WTC11 (cell line): ENCODE measurements at regions not wholly inside any gene's neighbourhood (a gene's known extent, or its start where the extent isn't known, plus 50 kb on each side); places are given as distances from the start of the nearest gene placed in this dataset.
A peak's percentile ranks its signal among the peaks of the same experiment; 100 is the strongest.

Experiments
- ATAC-seq: fragments of 200-7000 bp; cut with Tn5 transposase; 2 replicates; pipeline ENCODE4 v1.10.0; 2021; ENCODE audit warnings: mild to moderate bottlenecking, moderate library complexity
- CTCF ChIA-PET: fragments of 300-600 bp; sonication (Branson Sonifier 250); formaldehyde crosslinking; loops from one replicate; lab custom pipeline; 2021; ENCODE audit warnings: antibody characterized with exemption; lab: Charles Lee
- POLR2A ChIA-PET: fragments of 350-600 bp; sonication (Branson Sonifier 250); formaldehyde crosslinking; loops from one replicate; lab custom pipeline; 2021; ENCODE audit warnings: antibody characterized with exemption; lab: Charles Lee
- DNase-seq: peaks from one replicate; pipeline ENCODE4 v3.0.0; 2021; ENCODE audit warnings: low spot score
- H3K27ac Mint-ChIP-seq: 2 replicates; pipeline ENCODE4 v1.8.0; 2021; ENCODE audit warnings: mixed read lengths
- H3K27me3 Mint-ChIP-seq: 2 replicates; pipeline ENCODE4 v1.8.0; 2021; ENCODE audit warnings: low read depth, mild to moderate bottlenecking, moderate library complexity, mixed read lengths
- H3K36me3 Mint-ChIP-seq: 2 replicates; pipeline ENCODE4 v1.8.0; 2021; ENCODE audit warnings: mixed read lengths
- H3K4me1 Mint-ChIP-seq: 2 replicates; pipeline ENCODE4 v1.8.0; 2022; ENCODE audit warnings: mixed read lengths
- H3K4me3 Mint-ChIP-seq: 2 replicates; pipeline ENCODE4 v1.8.0; 2021; ENCODE audit warnings: mild to moderate bottlenecking, moderate library complexity, mixed read lengths
- H3K9me3 Mint-ChIP-seq: 2 replicates; pipeline ENCODE4 v1.8.0; 2021; ENCODE audit warnings: mixed read lengths
- ATF1 ChIP-seq: sonication (generic); formaldehyde crosslinking; IDR thresholded peaks from 2 replicates; pipeline ENCODE4 v1.8.1; 2023; ENCODE audit warnings: mild to moderate bottlenecking, moderate library complexity, missing genetic modification reagents
- ATF6 ChIP-seq: sonication (generic); formaldehyde crosslinking; IDR thresholded peaks from 2 replicates; pipeline ENCODE4 v1.8.1; 2023; ENCODE audit warnings: mild to moderate bottlenecking, missing genetic modification reagents
- CBFB ChIP-seq: sonication (generic); formaldehyde crosslinking; IDR thresholded peaks from 2 replicates; pipeline ENCODE4 v1.8.1; 2022; ENCODE audit warnings: mild to moderate bottlenecking, low read depth, missing genetic modification reagents
- CREB1 ChIP-seq: sonication (generic); formaldehyde crosslinking; IDR thresholded peaks from 2 replicates; pipeline ENCODE4 v1.8.0; 2023; ENCODE audit warnings: mild to moderate bottlenecking, missing genetic modification reagents
- CREM ChIP-seq: sonication (generic); formaldehyde crosslinking; IDR thresholded peaks from 2 replicates; pipeline ENCODE4 v1.8.1; 2022; ENCODE audit warnings: mild to moderate bottlenecking, missing genetic modification reagents, moderate library complexity
- EMX1 ChIP-seq: fragments of 250-450 bp; sonication (Bioruptor Pico); IDR thresholded peaks from 2 replicates; pipeline ENCODE4 v1.8.0; 2021; ENCODE audit warnings: mild to moderate bottlenecking
- FOXP1 ChIP-seq: sonication (generic); formaldehyde crosslinking; IDR thresholded peaks from 2 replicates; pipeline ENCODE4 v1.8.0; 2022; ENCODE audit warnings: missing genetic modification reagents, mild to moderate bottlenecking, moderate library complexity, borderline replicate concordance
- FOXP4 ChIP-seq: sonication (generic); formaldehyde crosslinking; IDR thresholded peaks from 2 replicates; pipeline ENCODE4 v1.8.0; 2022; ENCODE audit warnings: mild to moderate bottlenecking, missing genetic modification reagents
- GRHL2 ChIP-seq: fragments of 250-450 bp; sonication (Bioruptor Pico); IDR thresholded peaks from 2 replicates; pipeline ENCODE4 v1.8.0; 2022; ENCODE audit warnings: mild to moderate bottlenecking, moderate library complexity; ENCODE audit not compliant: insufficient replicate concordance, severe bottlenecking
- JUN ChIP-seq: sonication (generic); formaldehyde crosslinking; IDR thresholded peaks from 2 replicates; pipeline ENCODE4 v1.8.0; 2023; ENCODE audit warnings: mild to moderate bottlenecking, missing genetic modification reagents
- NFATC4 ChIP-seq: fragments of 250-450 bp; sonication (Bioruptor Pico); IDR thresholded peaks from 2 replicates; pipeline ENCODE4 v1.9.0; 2021; ENCODE audit warnings: mild to moderate bottlenecking
- NR1H2 ChIP-seq: sonication (generic); formaldehyde crosslinking; IDR thresholded peaks from 2 replicates; pipeline ENCODE4 v1.9.0; 2021; ENCODE audit warnings: mild to moderate bottlenecking, moderate library complexity, missing genetic modification reagents
- RORB ChIP-seq: fragments of 250-450 bp; sonication (Bioruptor Pico); IDR thresholded peaks from 2 replicates; pipeline ENCODE4 v1.9.0; 2021; ENCODE audit warnings: mild to moderate bottlenecking
- SOX15 ChIP-seq: fragments of 250-450 bp; sonication (Bioruptor Pico); IDR thresholded peaks from 2 replicates; pipeline ENCODE4 v1.9.0; 2021; ENCODE audit warnings: mild to moderate bottlenecking
- SP1 ChIP-seq: sonication (generic); formaldehyde crosslinking; conservative IDR thresholded peaks from 2 replicates; pipeline ENCODE4 v1.8.1; 2022; ENCODE audit warnings: missing genetic modification reagents
- TP53 ChIP-seq: sonication (generic); formaldehyde crosslinking; IDR thresholded peaks from 2 replicates; pipeline ENCODE4 v1.8.1; 2023; ENCODE audit warnings: mild to moderate bottlenecking, missing genetic modification reagents
- ZBTB21 ChIP-seq: sonication (generic); formaldehyde crosslinking; IDR thresholded peaks from 2 replicates; pipeline ENCODE4 v1.8.1; 2023; ENCODE audit warnings: mild to moderate bottlenecking, missing genetic modification reagents, borderline replicate concordance
- ZMAT4 ChIP-seq: fragments of 250-450 bp; sonication (Bioruptor Pico); IDR thresholded peaks from 2 replicates; pipeline ENCODE4 v1.9.0; 2021; ENCODE audit warnings: mild to moderate bottlenecking
- ZNF121 ChIP-seq: sonication (generic); formaldehyde crosslinking; IDR thresholded peaks from 2 replicates; pipeline ENCODE4 v1.8.0; 2023; ENCODE audit warnings: missing genetic modification reagents
- ZNF263 ChIP-seq: sonication (generic); formaldehyde crosslinking; IDR thresholded peaks from 2 replicates; pipeline ENCODE4 v1.8.1; 2022; ENCODE audit warnings: low read depth, mild to moderate bottlenecking, moderate library complexity, missing genetic modification reagents
- ZNF396 ChIP-seq: fragments of 250-450 bp; sonication (Bioruptor Pico); IDR thresholded peaks from 2 replicates; pipeline ENCODE4 v1.8.0; 2021; ENCODE audit warnings: mild to moderate bottlenecking, moderate library complexity, borderline replicate concordance
- ZNF416 ChIP-seq: fragments of 250-450 bp; sonication (Bioruptor Pico); IDR thresholded peaks from 2 replicates; pipeline ENCODE4 v1.9.0; 2021; ENCODE audit warnings: mild to moderate bottlenecking, inconsistent platforms
- TF ChIP-seq, protein P1 (sequence below): fragments of 250-450 bp; sonication (Bioruptor Pico); IDR thresholded peaks from 2 replicates; pipeline ENCODE4 v1.9.0; 2021; ENCODE audit warnings: mild to moderate bottlenecking
- TF ChIP-seq, protein P2 (sequence below): sonication (generic); formaldehyde crosslinking; IDR thresholded peaks from 2 replicates; pipeline ENCODE4 v1.8.0; 2022; ENCODE audit warnings: mild to moderate bottlenecking, missing genetic modification reagents
- TF ChIP-seq, protein P3 (sequence below): fragments of 250-450 bp; sonication (Bioruptor Pico); IDR thresholded peaks from 2 replicates; pipeline ENCODE4 v2.1.2; 2022; ENCODE audit warnings: mild to moderate bottlenecking, moderate library complexity
- TF ChIP-seq, protein P4 (sequence below): sonication (generic); formaldehyde crosslinking; conservative IDR thresholded peaks from 2 replicates; pipeline ENCODE4 v1.8.1; 2022; ENCODE audit warnings: mild to moderate bottlenecking, missing genetic modification reagents

DNA sequence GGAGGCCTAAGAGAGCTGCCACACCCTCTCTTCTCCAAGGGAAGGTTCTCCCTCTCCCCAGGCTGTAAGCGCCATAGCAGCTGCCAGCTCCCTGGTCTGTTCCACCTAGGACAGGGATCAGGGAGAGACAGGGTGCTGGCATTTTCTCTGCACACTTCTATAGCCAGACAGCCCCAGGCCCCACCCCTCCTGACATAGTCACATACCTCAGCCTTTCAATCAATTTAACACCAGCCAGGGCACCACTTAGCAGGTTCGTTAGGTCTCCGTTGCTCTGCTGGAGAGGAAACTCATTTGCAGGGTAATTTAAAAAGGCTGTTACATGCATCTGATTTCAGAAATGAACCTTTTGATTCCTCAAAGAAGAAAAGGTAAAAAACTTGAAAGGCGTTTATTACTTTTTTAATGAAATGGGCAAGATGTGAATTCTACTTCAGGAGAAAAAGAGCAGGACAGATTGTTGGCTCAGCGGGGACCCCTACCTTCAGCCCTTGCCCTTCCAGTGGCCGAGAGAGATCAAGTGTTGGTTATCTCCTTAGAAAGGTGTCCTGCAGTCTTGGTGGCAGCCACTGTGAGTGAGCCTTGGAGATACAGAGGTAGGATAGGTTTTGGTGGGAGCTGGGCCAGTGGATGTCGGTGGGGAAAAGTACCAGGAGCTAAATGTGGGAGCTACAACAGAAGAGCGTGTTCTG lies 180.5 kb upstream of the GALNT17 start:
- ATAC-seq (peak; percentile 65), DNase-seq (no peak)
- H3K4me3 Mint-ChIP-seq, result no peak overlapping the region
- peaks cover 20% of the 10 kb centered on the region for H3K4me1 Mint-ChIP-seq
- H3K27ac Mint-ChIP-seq, result no peak overlapping the region
- peaks cover 29% of the 10 kb centered on the region for H3K9me3 Mint-ChIP-seq
- ChIA-PET CTCF (interaction anchor here (0.6 to 0.9 kb wide), 2 partner anchors 32 to 47 kb away, joined by 3 to 4 read pairs; no protein-coding TSS in a partner anchor), POLR2A (no interaction called here)
- H3K27me3 Mint-ChIP-seq, result no peaks in the 10 kb centered on the region
- H3K36me3 Mint-ChIP-seq, result peaks cover 15% of the 10 kb centered on the region
- TF ChIP-seq RORB (CRISPR knock-in tag), result no peak
- no peak for TF ChIP-seq ZMAT4 (CRISPR knock-in tag)
- TF ChIP-seq ZNF416 (CRISPR knock-in tag), result no peak
- no peak for TF ChIP-seq CREB1
- TF ChIP-seq, protein P1, sequence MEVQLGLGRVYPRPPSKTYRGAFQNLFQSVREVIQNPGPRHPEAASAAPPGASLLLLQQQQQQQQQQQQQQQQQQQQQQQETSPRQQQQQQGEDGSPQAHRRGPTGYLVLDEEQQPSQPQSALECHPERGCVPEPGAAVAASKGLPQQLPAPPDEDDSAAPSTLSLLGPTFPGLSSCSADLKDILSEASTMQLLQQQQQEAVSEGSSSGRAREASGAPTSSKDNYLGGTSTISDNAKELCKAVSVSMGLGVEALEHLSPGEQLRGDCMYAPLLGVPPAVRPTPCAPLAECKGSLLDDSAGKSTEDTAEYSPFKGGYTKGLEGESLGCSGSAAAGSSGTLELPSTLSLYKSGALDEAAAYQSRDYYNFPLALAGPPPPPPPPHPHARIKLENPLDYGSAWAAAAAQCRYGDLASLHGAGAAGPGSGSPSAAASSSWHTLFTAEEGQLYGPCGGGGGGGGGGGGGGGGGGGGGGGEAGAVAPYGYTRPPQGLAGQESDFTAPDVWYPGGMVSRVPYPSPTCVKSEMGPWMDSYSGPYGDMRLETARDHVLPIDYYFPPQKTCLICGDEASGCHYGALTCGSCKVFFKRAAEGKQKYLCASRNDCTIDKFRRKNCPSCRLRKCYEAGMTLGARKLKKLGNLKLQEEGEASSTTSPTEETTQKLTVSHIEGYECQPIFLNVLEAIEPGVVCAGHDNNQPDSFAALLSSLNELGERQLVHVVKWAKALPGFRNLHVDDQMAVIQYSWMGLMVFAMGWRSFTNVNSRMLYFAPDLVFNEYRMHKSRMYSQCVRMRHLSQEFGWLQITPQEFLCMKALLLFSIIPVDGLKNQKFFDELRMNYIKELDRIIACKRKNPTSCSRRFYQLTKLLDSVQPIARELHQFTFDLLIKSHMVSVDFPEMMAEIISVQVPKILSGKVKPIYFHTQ (CRISPR knock-in tag), result no peak
- TF ChIP-seq TP53 (CRISPR knock-in tag), result no peak
- TF ChIP-seq, protein P2, sequence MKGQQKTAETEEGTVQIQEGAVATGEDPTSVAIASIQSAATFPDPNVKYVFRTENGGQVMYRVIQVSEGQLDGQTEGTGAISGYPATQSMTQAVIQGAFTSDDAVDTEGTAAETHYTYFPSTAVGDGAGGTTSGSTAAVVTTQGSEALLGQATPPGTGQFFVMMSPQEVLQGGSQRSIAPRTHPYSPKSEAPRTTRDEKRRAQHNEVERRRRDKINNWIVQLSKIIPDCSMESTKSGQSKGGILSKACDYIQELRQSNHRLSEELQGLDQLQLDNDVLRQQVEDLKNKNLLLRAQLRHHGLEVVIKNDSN (CRISPR knock-in tag), result no peak
- TF ChIP-seq FOXP4 (CRISPR knock-in tag), result no peak
- TF ChIP-seq ZNF263 (CRISPR knock-in tag), result no peak
- TF ChIP-seq ZNF396 (CRISPR knock-in tag), result no peak
- TF ChIP-seq, protein P3, sequence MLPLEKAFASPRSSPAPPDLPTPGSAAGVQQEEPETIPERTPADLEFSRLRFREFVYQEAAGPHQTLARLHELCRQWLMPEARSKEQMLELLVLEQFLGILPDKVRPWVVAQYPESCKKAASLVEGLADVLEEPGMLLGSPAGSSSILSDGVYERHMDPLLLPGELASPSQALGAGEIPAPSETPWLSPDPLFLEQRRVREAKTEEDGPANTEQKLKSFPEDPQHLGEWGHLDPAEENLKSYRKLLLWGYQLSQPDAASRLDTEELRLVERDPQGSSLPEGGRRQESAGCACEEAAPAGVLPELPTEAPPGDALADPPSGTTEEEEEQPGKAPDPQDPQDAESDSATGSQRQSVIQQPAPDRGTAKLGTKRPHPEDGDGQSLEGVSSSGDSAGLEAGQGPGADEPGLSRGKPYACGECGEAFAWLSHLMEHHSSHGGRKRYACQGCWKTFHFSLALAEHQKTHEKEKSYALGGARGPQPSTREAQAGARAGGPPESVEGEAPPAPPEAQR, result no peak
- TF ChIP-seq NFATC4 (CRISPR knock-in tag), result no peak
- TF ChIP-seq CBFB (CRISPR knock-in tag), result no peak
- no peak for TF ChIP-seq SP1 (CRISPR knock-in tag)
- no peak for TF ChIP-seq GRHL2 (CRISPR knock-in tag)
- TF ChIP-seq FOXP1 (CRISPR knock-in tag), result no peak
- no peak for TF ChIP-seq SOX15

GRCh38 chr7:70952311-70952710 lies 179.6 kb upstream of the GALNT17 start:
- Mint-ChIP-seq H3K4me3 (no peak overlapping the region), H3K36me3 (peaks cover 15% of the 10 kb centered on the region), H3K27ac (no peak overlapping the region), H3K27me3 (no peaks in the 10 kb centered on the region), H3K9me3 (peaks cover 25% of the 10 kb centered on the region), H3K4me1 (peaks cover 20% of the 10 kb centered on the region)
- ATAC-seq (no peak), DNase-seq (no peak)
- ChIA-PET CTCF (no interaction called here), POLR2A (no interaction called here)
- no peak for TF ChIP-seq CREM (CRISPR knock-in tag)
- TF ChIP-seq ZNF121 (CRISPR knock-in tag), result no peak
- no peak for TF ChIP-seq NR1H2
- TF ChIP-seq, protein P4, sequence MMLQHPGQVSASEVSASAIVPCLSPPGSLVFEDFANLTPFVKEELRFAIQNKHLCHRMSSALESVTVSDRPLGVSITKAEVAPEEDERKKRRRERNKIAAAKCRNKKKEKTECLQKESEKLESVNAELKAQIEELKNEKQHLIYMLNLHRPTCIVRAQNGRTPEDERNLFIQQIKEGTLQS (CRISPR knock-in tag), result no peak
- no peak for TF ChIP-seq TP53 (CRISPR knock-in tag)
- TF ChIP-seq JUN, result no peak
- TF ChIP-seq GRHL2 (CRISPR knock-in tag), result no peak
- TF ChIP-seq EMX1 (CRISPR knock-in tag), result no peak
- TF ChIP-seq, protein P2 (CRISPR knock-in tag), result no peak
- no peak for TF ChIP-seq ATF6
- no peak for TF ChIP-seq ZBTB21 (CRISPR knock-in tag)
- no peak for TF ChIP-seq ATF1 (CRISPR knock-in tag)
- no peak for TF ChIP-seq CBFB (CRISPR knock-in tag)
